ENCODE measurements at regions not wholly inside any gene's neighbourhood (a gene's known extent, or its start where the extent isn't known, plus 50 kb on each side); places are given as distances from the start of the nearest gene placed in this dataset.

DNA sequence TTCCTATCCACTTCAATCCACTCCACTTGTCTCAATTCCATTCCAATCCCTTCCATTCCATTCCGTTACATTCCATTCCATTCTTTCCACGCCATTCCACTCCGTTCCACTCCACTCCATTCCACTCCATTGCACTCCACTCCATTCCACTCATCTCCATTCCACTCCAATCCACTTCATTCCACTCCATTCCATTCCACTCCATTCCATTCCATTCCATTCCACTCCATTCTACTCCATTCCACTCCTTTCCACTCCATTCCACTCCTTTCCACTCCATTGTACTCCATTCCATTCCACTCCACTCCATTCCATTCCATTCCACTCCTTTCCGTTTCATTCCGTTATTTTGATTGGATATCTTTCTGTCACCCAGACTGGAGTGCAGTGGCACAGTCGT is 1158.7 kb downstream of the TSPY10 start:
- no peak for TF ChIP-seq ZNF274 (IDR thresholded peaks at IDR 0.05; ENCODE audit: low read depth, low read length)
- no peak for TF ChIP-seq POLR2AphosphoS5 (IDR thresholded peaks at IDR 0.05; ENCODE audit: low read depth, low read length)
- TF ChIP-seq YY1 (IDR thresholded peaks at IDR 0.05; ENCODE audit: extremely low read depth, insufficient replicate concordance, low read depth, low read length) = no peak
- no peak for TF ChIP-seq POLR2A (IDR thresholded peaks at IDR 0.05; ENCODE audit: borderline replicate concordance, extremely low read depth, insufficient read depth, insufficient read length)
- no peak for TF ChIP-seq ELF1 (IDR thresholded peaks at IDR 0.05; ENCODE audit: borderline replicate concordance, low read depth)
- no peak for TF ChIP-seq SP1 (IDR thresholded peaks at IDR 0.05; ENCODE audit: low read depth)
- TF ChIP-seq, protein P1, sequence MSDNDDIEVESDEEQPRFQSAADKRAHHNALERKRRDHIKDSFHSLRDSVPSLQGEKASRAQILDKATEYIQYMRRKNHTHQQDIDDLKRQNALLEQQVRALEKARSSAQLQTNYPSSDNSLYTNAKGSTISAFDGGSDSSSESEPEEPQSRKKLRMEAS (IDR thresholded peaks at IDR 0.05) = no peak
- TF ChIP-seq, protein P2, sequence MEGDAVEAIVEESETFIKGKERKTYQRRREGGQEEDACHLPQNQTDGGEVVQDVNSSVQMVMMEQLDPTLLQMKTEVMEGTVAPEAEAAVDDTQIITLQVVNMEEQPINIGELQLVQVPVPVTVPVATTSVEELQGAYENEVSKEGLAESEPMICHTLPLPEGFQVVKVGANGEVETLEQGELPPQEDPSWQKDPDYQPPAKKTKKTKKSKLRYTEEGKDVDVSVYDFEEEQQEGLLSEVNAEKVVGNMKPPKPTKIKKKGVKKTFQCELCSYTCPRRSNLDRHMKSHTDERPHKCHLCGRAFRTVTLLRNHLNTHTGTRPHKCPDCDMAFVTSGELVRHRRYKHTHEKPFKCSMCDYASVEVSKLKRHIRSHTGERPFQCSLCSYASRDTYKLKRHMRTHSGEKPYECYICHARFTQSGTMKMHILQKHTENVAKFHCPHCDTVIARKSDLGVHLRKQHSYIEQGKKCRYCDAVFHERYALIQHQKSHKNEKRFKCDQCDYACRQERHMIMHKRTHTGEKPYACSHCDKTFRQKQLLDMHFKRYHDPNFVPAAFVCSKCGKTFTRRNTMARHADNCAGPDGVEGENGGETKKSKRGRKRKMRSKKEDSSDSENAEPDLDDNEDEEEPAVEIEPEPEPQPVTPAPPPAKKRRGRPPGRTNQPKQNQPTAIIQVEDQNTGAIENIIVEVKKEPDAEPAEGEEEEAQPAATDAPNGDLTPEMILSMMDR (IDR thresholded peaks at IDR 0.05 in 2 of 3, conservative IDR thresholded peaks at IDR 0.05 in 1 of 3; ENCODE audit: borderline replicate concordance in 1 of 3, insufficient read depth in 1 of 3, low read depth in 2 of 3, low read length in 2 of 3) = no peak
- TF ChIP-seq EZH2 (IDR thresholded peaks at IDR 0.05) = no peak
- no peak for TF ChIP-seq SIN3A (IDR thresholded peaks at IDR 0.05; ENCODE audit: low read depth)
- TF ChIP-seq, protein P3, sequence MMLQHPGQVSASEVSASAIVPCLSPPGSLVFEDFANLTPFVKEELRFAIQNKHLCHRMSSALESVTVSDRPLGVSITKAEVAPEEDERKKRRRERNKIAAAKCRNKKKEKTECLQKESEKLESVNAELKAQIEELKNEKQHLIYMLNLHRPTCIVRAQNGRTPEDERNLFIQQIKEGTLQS (IDR thresholded peaks at IDR 0.05) = no peak
- TF ChIP-seq JUND (IDR thresholded peaks at IDR 0.05) = no peak
- TF ChIP-seq, protein P4, sequence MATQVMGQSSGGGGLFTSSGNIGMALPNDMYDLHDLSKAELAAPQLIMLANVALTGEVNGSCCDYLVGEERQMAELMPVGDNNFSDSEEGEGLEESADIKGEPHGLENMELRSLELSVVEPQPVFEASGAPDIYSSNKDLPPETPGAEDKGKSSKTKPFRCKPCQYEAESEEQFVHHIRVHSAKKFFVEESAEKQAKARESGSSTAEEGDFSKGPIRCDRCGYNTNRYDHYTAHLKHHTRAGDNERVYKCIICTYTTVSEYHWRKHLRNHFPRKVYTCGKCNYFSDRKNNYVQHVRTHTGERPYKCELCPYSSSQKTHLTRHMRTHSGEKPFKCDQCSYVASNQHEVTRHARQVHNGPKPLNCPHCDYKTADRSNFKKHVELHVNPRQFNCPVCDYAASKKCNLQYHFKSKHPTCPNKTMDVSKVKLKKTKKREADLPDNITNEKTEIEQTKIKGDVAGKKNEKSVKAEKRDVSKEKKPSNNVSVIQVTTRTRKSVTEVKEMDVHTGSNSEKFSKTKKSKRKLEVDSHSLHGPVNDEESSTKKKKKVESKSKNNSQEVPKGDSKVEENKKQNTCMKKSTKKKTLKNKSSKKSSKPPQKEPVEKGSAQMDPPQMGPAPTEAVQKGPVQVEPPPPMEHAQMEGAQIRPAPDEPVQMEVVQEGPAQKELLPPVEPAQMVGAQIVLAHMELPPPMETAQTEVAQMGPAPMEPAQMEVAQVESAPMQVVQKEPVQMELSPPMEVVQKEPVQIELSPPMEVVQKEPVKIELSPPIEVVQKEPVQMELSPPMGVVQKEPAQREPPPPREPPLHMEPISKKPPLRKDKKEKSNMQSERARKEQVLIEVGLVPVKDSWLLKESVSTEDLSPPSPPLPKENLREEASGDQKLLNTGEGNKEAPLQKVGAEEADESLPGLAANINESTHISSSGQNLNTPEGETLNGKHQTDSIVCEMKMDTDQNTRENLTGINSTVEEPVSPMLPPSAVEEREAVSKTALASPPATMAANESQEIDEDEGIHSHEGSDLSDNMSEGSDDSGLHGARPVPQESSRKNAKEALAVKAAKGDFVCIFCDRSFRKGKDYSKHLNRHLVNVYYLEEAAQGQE (IDR thresholded peaks at IDR 0.05; ENCODE audit: low read depth) = no peak
- TF ChIP-seq CEBPB (IDR thresholded peaks at IDR 0.05; ENCODE audit: low read depth) = no peak

Measured in HCT116 (cell line).